ENCODE measurements at regions not wholly inside any gene's neighbourhood (a gene's known extent, or its start where the extent isn't known, plus 50 kb on each side); places are given as distances from the start of the nearest gene placed in this dataset.
A peak's percentile ranks its signal among the peaks of the same experiment; 100 is the strongest.
"Not testable (repeated sequence)": the region's sequence is repeated elsewhere in the genome, so short reads cannot be mapped to it uniquely, and the experiment has no call there.

GRCh38 chr9:33695856-33696255 lies 99.5 kb upstream of the PRSS3 start:
- DNase-seq = no peak

- DNase-seq = peak; percentile 18
Measured at GRCh38 chr9:33697171-33697570, 98.2 kb upstream of the PRSS3 start.

GRCh38 chr9:33698267-33698666 lies 97.1 kb upstream of the PRSS3 start:
- DNase-seq = no peak

GRCh38 chr9:33700940-33701339 lies 94.4 kb upstream of the PRSS3 start:
- not testable (repeated sequence) for DNase-seq

GRCh38 chr9:33703430-33704102 lies 91.8 kb upstream of the PRSS3 start:
- DNase-seq = peak; percentile 40

GRCh38 chr9:33705440-33705839 lies 89.9 kb upstream of the PRSS3 start:
- not testable (repeated sequence) for DNase-seq

GRCh38 chr9:33708441-33708840 lies 86.9 kb upstream of the PRSS3 start:
- DNase-seq = no peak

GRCh38 chr9:33709269-33709668 lies 86.1 kb upstream of the PRSS3 start:
- no peak for DNase-seq

- not testable (repeated sequence) for DNase-seq
Measured at GRCh38 chr9:33711418-33711817, 83.9 kb upstream of the PRSS3 start.

GRCh38 chr9:33714989-33715388 lies 80.4 kb upstream of the PRSS3 start:
- peak; percentile 4 for DNase-seq

GRCh38 chr9:33718987-33719386 lies 76.4 kb upstream of the PRSS3 start:
- DNase-seq = peak; percentile 75

- peak; percentile 13 for DNase-seq
Measured at GRCh38 chr9:33719581-33720374, 75.6 kb upstream of the PRSS3 start.

- peak; percentile 92 for DNase-seq
Measured at GRCh38 chr9:33721674-33722358, 73.5 kb upstream of the PRSS3 start.

- DNase-seq = no peak
Measured at GRCh38 chr9:33722359-33722675, 73.0 kb upstream of the PRSS3 start.

GRCh38 chr9:33728613-33729012 lies 66.7 kb upstream of the PRSS3 start:
- DNase-seq = no peak

GRCh38 chr9:33731142-33731541 lies 64.2 kb upstream of the PRSS3 start:
- no peak for DNase-seq

GRCh38 chr9:33731625-33732024 lies 63.7 kb upstream of the PRSS3 start:
- DNase-seq = no peak

GRCh38 chr9:33734247-33734940 lies 61.0 kb upstream of the PRSS3 start:
- not testable (repeated sequence) for DNase-seq

- DNase-seq = not testable (repeated sequence)
Measured at GRCh38 chr9:33734941-33735835, 60.2 kb upstream of the PRSS3 start.

GRCh38 chr9:33737811-33738606 lies 57.4 kb upstream of the PRSS3 start:
- peak; percentile 51 for DNase-seq

- DNase-seq = no peak
Measured at GRCh38 chr9:33739398-33739797, 56.0 kb upstream of the PRSS3 start.

Data from suppressor macrophage treated with lipopolysaccharide for 4 hours (primary cell).